GM23338 (cell line): ENCODE measurements at regions not wholly inside any gene's neighbourhood (a gene's known extent, or its start where the extent isn't known, plus 50 kb on each side); places are given as distances from the start of the nearest gene placed in this dataset.

ENCODE experiments used
- ATAC-seq: fragments of 200-7000 bp; cut with Tn5 transposase; 3 replicates; pipeline ENCODE4 v1.9.1; 2020
- DNase-seq: peaks from one replicate; pipeline ENCODE4 v3.0.0-alpha.2; 2015; ENCODE audit warnings: low spot score
- H2AFZ ChIP-seq: fragments of 200-600 bp; sonication (generic); 2 replicates; pipeline ENCODE4 v1.8.0; 2016; ENCODE audit warnings: antibody characterized with exemption, mild to moderate bottlenecking, moderate library complexity
- H3F3A ChIP-seq: fragments of 200-600 bp; sonication (generic); replicated peaks from 2 replicates; pipeline ENCODE4 v1.8.0; 2017; ENCODE audit warnings: antibody characterized with exemption, mixed run types, low read depth
- H3K27ac ChIP-seq: fragments of 200-600 bp; sonication (generic); 2 replicates; pipeline ENCODE4 v1.6.1; 2016; ENCODE audit warnings: low read depth
- H3K27me3 ChIP-seq: fragments of 200-600 bp; sonication (generic); 2 replicates; pipeline ENCODE4 v1.8.0; 2016; ENCODE audit warnings: mild to moderate bottlenecking, mixed run types, moderate library complexity; ENCODE audit not compliant: insufficient read depth
- H3K36me3 ChIP-seq: fragments of 200-600 bp; sonication (generic); 2 replicates; pipeline ENCODE4 v1.8.0; 2016; ENCODE audit warnings: mild to moderate bottlenecking; ENCODE audit not compliant: insufficient read depth
- H3K4me1 ChIP-seq: fragments of 200-600 bp; sonication (generic); 2 replicates; pipeline ENCODE4 v1.8.0; 2016; ENCODE audit warnings: mild to moderate bottlenecking, moderate library complexity; ENCODE audit not compliant: insufficient read depth
- H3K4me2 ChIP-seq: fragments of 200-600 bp; sonication (generic); 2 replicates; pipeline ENCODE4 v1.7.1; 2017; ENCODE audit warnings: mixed run types
- H3K4me3 ChIP-seq: fragments of 200-600 bp; sonication (generic); 2 replicates; pipeline ENCODE4 v1.6.1; 2016; ENCODE audit warnings: mixed run types
- H3K79me2 ChIP-seq: fragments of 200-600 bp; sonication (generic); replicated peaks from 2 replicates; pipeline ENCODE4 v1.8.0; 2017; ENCODE audit warnings: mild to moderate bottlenecking; ENCODE audit not compliant: insufficient read depth
- H3K9me2 ChIP-seq: fragments of 200-600 bp; sonication (generic); 2 replicates; pipeline ENCODE4 v1.8.0; 2017; ENCODE audit not compliant: insufficient read depth
- H4K20me1 ChIP-seq: fragments of 200-600 bp; sonication (generic); replicated peaks from 2 replicates; pipeline ENCODE4 v1.8.0; 2017; ENCODE audit warnings: mild to moderate bottlenecking; ENCODE audit not compliant: insufficient read depth
- H3K27ac Mint-ChIP-seq: 2 replicates; pipeline ENCODE4 v1.8.0; 2020; ENCODE audit warnings: inconsistent platforms, mild to moderate bottlenecking, moderate library complexity, mixed read lengths
- H3K27me3 Mint-ChIP-seq: 3 replicates; pipeline ENCODE4 v1.8.0; 2022; ENCODE audit warnings: low read depth, mild to moderate bottlenecking, moderate library complexity, mixed read lengths, inconsistent platforms; ENCODE audit not compliant: insufficient read depth, poor library complexity
- H3K36me3 Mint-ChIP-seq: 3 replicates; pipeline ENCODE4 v1.8.0; 2021; ENCODE audit warnings: low read depth, mild to moderate bottlenecking, inconsistent platforms, moderate library complexity, mixed read lengths
- H3K4me1 Mint-ChIP-seq: 3 replicates; pipeline ENCODE4 v1.8.0; 2020; ENCODE audit warnings: mild to moderate bottlenecking, inconsistent platforms, mixed read lengths
- H3K4me3 Mint-ChIP-seq: 3 replicates; pipeline ENCODE4 v1.8.0; 2021; ENCODE audit warnings: moderate library complexity, mild to moderate bottlenecking, inconsistent platforms, mixed read lengths
- H3K9me3 Mint-ChIP-seq: 3 replicates; pipeline ENCODE4 v1.8.0; 2020; ENCODE audit warnings: moderate library complexity, mild to moderate bottlenecking, inconsistent platforms, mixed read lengths
- CREB1 ChIP-seq: fragments of 250-450 bp; sonication (Bioruptor Pico); IDR thresholded peaks from 2 replicates; pipeline ENCODE4 v1.5.0; 2020; ENCODE audit warnings: low read depth, mild to moderate bottlenecking, moderate library complexity
- EZH2 ChIP-seq: fragments of 200-600 bp; sonication (generic); IDR thresholded peaks from one replicate; pipeline ENCODE4 v1.8.0; 2017; ENCODE audit warnings: antibody characterized with exemption, mild to moderate bottlenecking, low read depth; ENCODE audit not compliant: unreplicated experiment
- EZH2phosphoT487 ChIP-seq: fragments of 200-600 bp; sonication (generic); IDR thresholded peaks from one replicate; pipeline ENCODE4 v1.8.1; 2018; ENCODE audit warnings: antibody characterized with exemption; ENCODE audit not compliant: unreplicated experiment
- JUNB ChIP-seq: IDR thresholded peaks from one replicate; pipeline ENCODE4 v1.6.1; 2016; ENCODE audit warnings: antibody characterized with exemption; ENCODE audit not compliant: unreplicated experiment
- NANOG ChIP-seq: IDR thresholded peaks from 2 replicates; pipeline ENCODE4 v1.6.1; 2016; ENCODE audit warnings: antibody characterized with exemption, borderline replicate concordance
- POLR2AphosphoS5 ChIP-seq: IDR thresholded peaks from 2 replicates; pipeline ENCODE4 v1.6.1; 2016; ENCODE audit warnings: antibody characterized with exemption, low read depth
- STAT1 ChIP-seq: IDR thresholded peaks from one replicate; pipeline ENCODE4 v1.6.1; 2016; ENCODE audit warnings: antibody characterized with exemption; ENCODE audit not compliant: unreplicated experiment
- ZNF114 ChIP-seq: fragments of 250-450 bp; sonication (Bioruptor Pico); IDR thresholded peaks from 2 replicates; pipeline ENCODE4 v1.5.0; 2020; ENCODE audit warnings: mild to moderate bottlenecking, moderate library complexity
- ZNF331 ChIP-seq: fragments of 250-450 bp; sonication (Bioruptor Pico); IDR thresholded peaks from 2 replicates; pipeline ENCODE4 v1.5.0; 2020; ENCODE audit warnings: low read depth, mild to moderate bottlenecking, moderate library complexity
- TF ChIP-seq, protein P1 (sequence below): IDR thresholded peaks from 2 replicates; pipeline ENCODE4 v1.6.1; 2016; ENCODE audit warnings: antibody characterized with exemption
- TF ChIP-seq, protein P2 (sequence below): IDR thresholded peaks from one replicate; pipeline ENCODE4 v1.6.1; 2018; ENCODE audit warnings: antibody characterized with exemption; ENCODE audit not compliant: unreplicated experiment
- TF ChIP-seq, protein P3 (sequence below), 2 experiments: fragments of 200-600 bp in 1 of 2; sonication (generic) in 1 of 2; conservative IDR thresholded peaks; 2 replicates each; pipeline versions ENCODE4 v1.5.1 to v1.6.1; 2016 to 2017; ENCODE audit warnings: antibody characterized with exemption in 2 of 2, low read depth in 2 of 2, mild to moderate bottlenecking in 2 of 2, moderate library complexity in 1 of 2
- TF ChIP-seq, protein P4 (sequence below): fragments of 250-450 bp; sonication (Bioruptor Pico); IDR thresholded peaks from 2 replicates; pipeline ENCODE4 v1.5.0; 2020; ENCODE audit warnings: mild to moderate bottlenecking, moderate library complexity

DNA sequence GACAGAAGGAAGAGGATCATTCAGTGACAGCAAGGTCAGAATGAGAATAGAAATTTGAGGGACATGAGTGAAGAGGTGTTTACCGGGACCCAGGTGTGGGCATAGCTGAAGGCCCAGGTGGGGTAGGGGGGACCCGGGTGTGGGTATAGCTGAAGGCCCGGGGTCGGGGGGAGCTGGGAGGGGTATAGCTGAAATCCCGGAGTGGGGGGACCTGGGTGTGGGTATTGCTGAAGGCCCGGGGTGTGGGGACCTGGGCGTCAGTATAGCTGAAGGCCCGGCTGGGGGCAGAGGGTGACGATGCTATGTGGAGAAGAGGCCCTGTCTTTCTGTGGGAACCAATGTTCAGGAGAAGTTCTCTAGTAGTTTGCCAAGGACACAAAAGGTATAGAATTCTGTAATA lies 183.0 kb upstream of the PITRM1 start:
- no peaks in the 10 kb centered on the region for H3K27me3 ChIP-seq
- no peak overlapping the region for H3K27ac ChIP-seq
- H3K4me3 Mint-ChIP-seq = no peak overlapping the region
- H2AFZ ChIP-seq = no peak overlapping the region
- ATAC-seq (no peak), DNase-seq (no peak)
- no peak overlapping the region for H3K4me3 ChIP-seq
- H3K27ac Mint-ChIP-seq = no peak overlapping the region
- peaks cover 16% of the 10 kb centered on the region for H3K36me3 Mint-ChIP-seq
- 0 out of 2 replicates have a peak, but pooled peaks cover 3% of the 10 kb centered on the region for H3K9me2 ChIP-seq
- H3K9me3 Mint-ChIP-seq = peaks cover 30% of the 10 kb centered on the region
- no peak overlapping the region for H3K4me2 ChIP-seq
- no peaks in the 10 kb centered on the region for H4K20me1 ChIP-seq
- no peaks in the 10 kb centered on the region for H3K4me1 Mint-ChIP-seq
- H3K36me3 ChIP-seq = no peaks in the 10 kb centered on the region
- no peak for TF ChIP-seq STAT1
- TF ChIP-seq, protein P1, sequence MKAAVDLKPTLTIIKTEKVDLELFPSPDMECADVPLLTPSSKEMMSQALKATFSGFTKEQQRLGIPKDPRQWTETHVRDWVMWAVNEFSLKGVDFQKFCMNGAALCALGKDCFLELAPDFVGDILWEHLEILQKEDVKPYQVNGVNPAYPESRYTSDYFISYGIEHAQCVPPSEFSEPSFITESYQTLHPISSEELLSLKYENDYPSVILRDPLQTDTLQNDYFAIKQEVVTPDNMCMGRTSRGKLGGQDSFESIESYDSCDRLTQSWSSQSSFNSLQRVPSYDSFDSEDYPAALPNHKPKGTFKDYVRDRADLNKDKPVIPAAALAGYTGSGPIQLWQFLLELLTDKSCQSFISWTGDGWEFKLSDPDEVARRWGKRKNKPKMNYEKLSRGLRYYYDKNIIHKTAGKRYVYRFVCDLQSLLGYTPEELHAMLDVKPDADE = no peak
- no peak for TF ChIP-seq EZH2
- TF ChIP-seq, protein P2, sequence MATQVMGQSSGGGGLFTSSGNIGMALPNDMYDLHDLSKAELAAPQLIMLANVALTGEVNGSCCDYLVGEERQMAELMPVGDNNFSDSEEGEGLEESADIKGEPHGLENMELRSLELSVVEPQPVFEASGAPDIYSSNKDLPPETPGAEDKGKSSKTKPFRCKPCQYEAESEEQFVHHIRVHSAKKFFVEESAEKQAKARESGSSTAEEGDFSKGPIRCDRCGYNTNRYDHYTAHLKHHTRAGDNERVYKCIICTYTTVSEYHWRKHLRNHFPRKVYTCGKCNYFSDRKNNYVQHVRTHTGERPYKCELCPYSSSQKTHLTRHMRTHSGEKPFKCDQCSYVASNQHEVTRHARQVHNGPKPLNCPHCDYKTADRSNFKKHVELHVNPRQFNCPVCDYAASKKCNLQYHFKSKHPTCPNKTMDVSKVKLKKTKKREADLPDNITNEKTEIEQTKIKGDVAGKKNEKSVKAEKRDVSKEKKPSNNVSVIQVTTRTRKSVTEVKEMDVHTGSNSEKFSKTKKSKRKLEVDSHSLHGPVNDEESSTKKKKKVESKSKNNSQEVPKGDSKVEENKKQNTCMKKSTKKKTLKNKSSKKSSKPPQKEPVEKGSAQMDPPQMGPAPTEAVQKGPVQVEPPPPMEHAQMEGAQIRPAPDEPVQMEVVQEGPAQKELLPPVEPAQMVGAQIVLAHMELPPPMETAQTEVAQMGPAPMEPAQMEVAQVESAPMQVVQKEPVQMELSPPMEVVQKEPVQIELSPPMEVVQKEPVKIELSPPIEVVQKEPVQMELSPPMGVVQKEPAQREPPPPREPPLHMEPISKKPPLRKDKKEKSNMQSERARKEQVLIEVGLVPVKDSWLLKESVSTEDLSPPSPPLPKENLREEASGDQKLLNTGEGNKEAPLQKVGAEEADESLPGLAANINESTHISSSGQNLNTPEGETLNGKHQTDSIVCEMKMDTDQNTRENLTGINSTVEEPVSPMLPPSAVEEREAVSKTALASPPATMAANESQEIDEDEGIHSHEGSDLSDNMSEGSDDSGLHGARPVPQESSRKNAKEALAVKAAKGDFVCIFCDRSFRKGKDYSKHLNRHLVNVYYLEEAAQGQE = no peak
- TF ChIP-seq JUNB = no peak
- TF ChIP-seq ZNF114 (CRISPR knock-in tag) = no peak
- no peak for TF ChIP-seq ZNF331 (CRISPR knock-in tag)
- TF ChIP-seq, protein P3, sequence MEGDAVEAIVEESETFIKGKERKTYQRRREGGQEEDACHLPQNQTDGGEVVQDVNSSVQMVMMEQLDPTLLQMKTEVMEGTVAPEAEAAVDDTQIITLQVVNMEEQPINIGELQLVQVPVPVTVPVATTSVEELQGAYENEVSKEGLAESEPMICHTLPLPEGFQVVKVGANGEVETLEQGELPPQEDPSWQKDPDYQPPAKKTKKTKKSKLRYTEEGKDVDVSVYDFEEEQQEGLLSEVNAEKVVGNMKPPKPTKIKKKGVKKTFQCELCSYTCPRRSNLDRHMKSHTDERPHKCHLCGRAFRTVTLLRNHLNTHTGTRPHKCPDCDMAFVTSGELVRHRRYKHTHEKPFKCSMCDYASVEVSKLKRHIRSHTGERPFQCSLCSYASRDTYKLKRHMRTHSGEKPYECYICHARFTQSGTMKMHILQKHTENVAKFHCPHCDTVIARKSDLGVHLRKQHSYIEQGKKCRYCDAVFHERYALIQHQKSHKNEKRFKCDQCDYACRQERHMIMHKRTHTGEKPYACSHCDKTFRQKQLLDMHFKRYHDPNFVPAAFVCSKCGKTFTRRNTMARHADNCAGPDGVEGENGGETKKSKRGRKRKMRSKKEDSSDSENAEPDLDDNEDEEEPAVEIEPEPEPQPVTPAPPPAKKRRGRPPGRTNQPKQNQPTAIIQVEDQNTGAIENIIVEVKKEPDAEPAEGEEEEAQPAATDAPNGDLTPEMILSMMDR (conservative IDR thresholded peaks at IDR 0.05; ENCODE audit: low read depth in 2 of 2) = no peak
- TF ChIP-seq, protein P4, sequence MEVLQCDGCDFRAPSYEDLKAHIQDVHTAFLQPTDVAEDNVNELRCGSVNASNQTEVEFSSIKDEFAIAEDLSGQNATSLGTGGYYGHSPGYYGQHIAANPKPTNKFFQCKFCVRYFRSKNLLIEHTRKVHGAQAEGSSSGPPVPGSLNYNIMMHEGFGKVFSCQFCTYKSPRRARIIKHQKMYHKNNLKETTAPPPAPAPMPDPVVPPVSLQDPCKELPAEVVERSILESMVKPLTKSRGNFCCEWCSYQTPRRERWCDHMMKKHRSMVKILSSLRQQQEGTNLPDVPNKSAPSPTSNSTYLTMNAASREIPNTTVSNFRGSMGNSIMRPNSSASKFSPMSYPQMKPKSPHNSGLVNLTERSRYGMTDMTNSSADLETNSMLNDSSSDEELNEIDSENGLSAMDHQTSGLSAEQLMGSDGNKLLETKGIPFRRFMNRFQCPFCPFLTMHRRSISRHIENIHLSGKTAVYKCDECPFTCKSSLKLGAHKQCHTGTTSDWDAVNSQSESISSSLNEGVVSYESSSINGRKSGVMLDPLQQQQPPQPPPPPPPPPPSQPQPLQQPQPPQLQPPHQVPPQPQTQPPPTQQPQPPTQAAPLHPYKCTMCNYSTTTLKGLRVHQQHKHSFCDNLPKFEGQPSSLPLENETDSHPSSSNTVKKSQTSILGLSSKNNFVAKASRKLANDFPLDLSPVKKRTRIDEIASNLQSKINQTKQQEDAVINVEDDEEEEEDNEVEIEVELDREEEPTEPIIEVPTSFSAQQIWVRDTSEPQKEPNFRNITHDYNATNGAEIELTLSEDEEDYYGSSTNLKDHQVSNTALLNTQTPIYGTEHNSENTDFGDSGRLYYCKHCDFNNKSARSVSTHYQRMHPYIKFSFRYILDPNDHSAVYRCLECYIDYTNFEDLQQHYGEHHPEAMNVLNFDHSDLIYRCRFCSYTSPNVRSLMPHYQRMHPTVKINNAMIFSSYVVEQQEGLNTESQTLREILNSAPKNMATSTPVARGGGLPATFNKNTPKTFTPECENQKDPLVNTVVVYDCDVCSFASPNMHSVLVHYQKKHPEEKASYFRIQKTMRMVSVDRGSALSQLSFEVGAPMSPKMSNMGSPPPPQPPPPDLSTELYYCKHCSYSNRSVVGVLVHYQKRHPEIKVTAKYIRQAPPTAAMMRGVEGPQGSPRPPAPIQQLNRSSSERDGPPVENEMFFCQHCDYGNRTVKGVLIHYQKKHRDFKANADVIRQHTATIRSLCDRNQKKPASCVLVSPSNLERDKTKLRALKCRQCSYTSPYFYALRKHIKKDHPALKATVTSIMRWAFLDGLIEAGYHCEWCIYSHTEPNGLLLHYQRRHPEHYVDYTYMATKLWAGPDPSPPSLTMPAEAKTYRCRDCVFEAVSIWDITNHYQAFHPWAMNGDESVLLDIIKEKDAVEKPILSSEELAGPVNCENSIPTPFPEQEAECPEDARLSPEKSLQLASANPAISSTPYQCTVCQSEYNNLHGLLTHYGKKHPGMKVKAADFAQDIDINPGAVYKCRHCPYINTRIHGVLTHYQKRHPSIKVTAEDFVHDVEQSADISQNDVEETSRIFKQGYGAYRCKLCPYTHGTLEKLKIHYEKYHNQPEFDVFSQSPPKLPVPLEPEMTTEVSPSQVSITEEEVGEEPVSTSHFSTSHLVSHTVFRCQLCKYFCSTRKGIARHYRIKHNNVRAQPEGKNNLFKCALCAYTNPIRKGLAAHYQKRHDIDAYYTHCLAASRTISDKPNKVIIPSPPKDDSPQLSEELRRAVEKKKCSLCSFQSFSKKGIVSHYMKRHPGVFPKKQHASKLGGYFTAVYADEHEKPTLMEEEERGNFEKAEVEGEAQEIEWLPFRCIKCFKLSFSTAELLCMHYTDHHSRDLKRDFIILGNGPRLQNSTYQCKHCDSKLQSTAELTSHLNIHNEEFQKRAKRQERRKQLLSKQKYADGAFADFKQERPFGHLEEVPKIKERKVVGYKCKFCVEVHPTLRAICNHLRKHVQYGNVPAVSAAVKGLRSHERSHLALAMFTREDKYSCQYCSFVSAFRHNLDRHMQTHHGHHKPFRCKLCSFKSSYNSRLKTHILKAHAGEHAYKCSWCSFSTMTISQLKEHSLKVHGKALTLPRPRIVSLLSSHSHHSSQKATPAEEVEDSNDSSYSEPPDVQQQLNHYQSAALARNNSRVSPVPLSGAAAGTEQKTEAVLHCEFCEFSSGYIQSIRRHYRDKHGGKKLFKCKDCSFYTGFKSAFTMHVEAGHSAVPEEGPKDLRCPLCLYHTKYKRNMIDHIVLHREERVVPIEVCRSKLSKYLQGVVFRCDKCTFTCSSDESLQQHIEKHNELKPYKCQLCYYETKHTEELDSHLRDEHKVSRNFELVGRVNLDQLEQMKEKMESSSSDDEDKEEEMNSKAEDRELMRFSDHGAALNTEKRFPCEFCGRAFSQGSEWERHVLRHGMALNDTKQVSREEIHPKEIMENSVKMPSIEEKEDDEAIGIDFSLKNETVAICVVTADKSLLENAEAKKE (CRISPR knock-in tag) = no peak
- TF ChIP-seq EZH2phosphoT487 = no peak
- no peak for TF ChIP-seq POLR2AphosphoS5
- no peak for TF ChIP-seq CREB1 (CRISPR knock-in tag)
- no peak for TF ChIP-seq NANOG
- H3K27me3 Mint-ChIP-seq = peaks cover 6% of the 10 kb centered on the region
- no peaks in the 10 kb centered on the region for H3F3A ChIP-seq
- H3K4me1 ChIP-seq = no peaks in the 10 kb centered on the region
- no peaks in the 10 kb centered on the region for H3K79me2 ChIP-seq
